ENCODE measurements at regions not wholly inside any gene's neighbourhood (a gene's known extent, or its start where the extent isn't known, plus 50 kb on each side); places are given as distances from the start of the nearest gene placed in this dataset.

DNA sequence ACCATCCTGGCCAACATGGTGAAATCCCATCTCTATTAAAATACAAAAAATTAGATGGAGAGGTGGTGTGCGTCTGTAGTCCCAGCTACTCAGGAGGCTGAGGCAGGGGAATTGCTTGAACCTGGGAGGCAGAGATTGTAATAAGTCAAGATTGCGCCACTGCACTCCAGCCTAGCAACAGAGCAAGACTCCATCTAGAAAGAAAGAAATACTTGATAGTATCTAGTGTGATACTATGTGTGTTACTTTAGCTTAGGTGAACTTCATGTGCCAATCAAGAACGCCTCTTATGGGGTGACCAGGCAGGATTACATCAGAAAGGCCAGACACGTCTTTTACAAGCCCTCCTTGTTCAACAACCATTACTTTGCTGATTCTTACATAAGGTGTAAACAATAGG is 107.1 kb downstream of the TMEM170B start:
- POLR2A ChIA-PET = interaction anchor here (0.7 to 1.9 kb wide), 3 partner anchors 38 to 718 kb away, joined by 3 to 4 read pairs (median 4); partner anchors contain the start of gene EDN1

More for the DNA sequence above, 107.1 kb downstream of the TMEM170B start:
- in situ Hi-C loops (cut with MboI) = no loop called here
- no peaks in the 10 kb centered on the region for H3K36me3 ChIP-seq (ENCODE audit: control insufficient read depth, insufficient read depth, low read length)
- H3K4me1 ChIP-seq (replicated peaks in 1 of 2; ENCODE audit: control insufficient read depth in 2 of 2, insufficient read depth in 2 of 2, low read length in 2 of 2) = no peaks in the 10 kb centered on the region
- H2AFZ ChIP-seq (ENCODE audit: low read depth, low read length) = no peak overlapping the region
- TF ChIP-seq ZNF121 (CRISPR knock-in tag; conservative IDR thresholded peaks at IDR 0.05) (no peak), ZC3H11A (IDR thresholded peaks at IDR 0.05; ENCODE audit: low read depth, low read length) (no peak), E2F4 (CRISPR knock-in tag; IDR thresholded peaks at IDR 0.05; ENCODE audit: low read depth) (no peak)
- TF ChIP-seq, protein P1, sequence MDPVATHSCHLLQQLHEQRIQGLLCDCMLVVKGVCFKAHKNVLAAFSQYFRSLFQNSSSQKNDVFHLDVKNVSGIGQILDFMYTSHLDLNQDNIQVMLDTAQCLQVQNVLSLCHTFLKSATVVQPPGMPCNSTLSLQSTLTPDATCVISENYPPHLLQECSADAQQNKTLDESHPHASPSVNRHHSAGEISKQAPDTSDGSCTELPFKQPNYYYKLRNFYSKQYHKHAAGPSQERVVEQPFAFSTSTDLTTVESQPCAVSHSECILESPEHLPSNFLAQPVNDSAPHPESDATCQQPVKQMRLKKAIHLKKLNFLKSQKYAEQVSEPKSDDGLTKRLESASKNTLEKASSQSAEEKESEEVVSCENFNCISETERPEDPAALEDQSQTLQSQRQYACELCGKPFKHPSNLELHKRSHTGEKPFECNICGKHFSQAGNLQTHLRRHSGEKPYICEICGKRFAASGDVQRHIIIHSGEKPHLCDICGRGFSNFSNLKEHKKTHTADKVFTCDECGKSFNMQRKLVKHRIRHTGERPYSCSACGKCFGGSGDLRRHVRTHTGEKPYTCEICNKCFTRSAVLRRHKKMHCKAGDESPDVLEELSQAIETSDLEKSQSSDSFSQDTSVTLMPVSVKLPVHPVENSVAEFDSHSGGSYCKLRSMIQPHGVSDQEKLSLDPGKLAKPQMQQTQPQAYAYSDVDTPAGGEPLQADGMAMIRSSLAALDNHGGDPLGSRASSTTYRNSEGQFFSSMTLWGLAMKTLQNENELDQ (CRISPR knock-in tag; IDR thresholded peaks at IDR 0.05; ENCODE audit: borderline replicate concordance) = no peak
- DNase-seq (ENCODE audit: extremely low read depth in 1 of 4, low spot score in 3 of 4) (no peak), ATAC-seq (no peak), FAIRE-seq (no peak)
- no TSS peak for BruUV-seq (replicated peaks)
- no peak overlapping the region for H3K9ac ChIP-seq (ENCODE audit: insufficient read depth in 1 of 2, low read depth in 2 of 2, low read length in 2 of 2)
- H3K4me2 ChIP-seq (ENCODE audit: insufficient read depth, low read length) = no peak overlapping the region
- intact Hi-C loops (cut with micrococcal nuclease) = no loop called here
- H3K79me2 ChIP-seq (ENCODE audit: control insufficient read depth, insufficient read depth, low read length) = no peaks in the 10 kb centered on the region
- H3K9me1 ChIP-seq (ENCODE audit: control insufficient read depth, insufficient read depth, low read length) = no peaks in the 10 kb centered on the region
- WGBS (ENCODE audit: insufficient coverage, low coverage, missing lambda C conversion rate) = 1% methylated on average over 4 of the region's 4 CpGs
- H3K9me3 ChIP-seq (replicated peaks; ENCODE audit: control insufficient read depth, insufficient read depth, low read depth, low read length) = no peaks in the 10 kb centered on the region
- CTCF ChIA-PET (ENCODE audit: low intra/inter-chr PET ratio) = no interaction called here
- peaks cover 27 to 44% of the 10 kb centered on the region in 2 experiments for H3K27me3 ChIP-seq (ENCODE audit: control insufficient read depth in 2 of 2, insufficient read depth in 2 of 2, low read length in 2 of 2)
- H4K20me1 ChIP-seq (replicated peaks; ENCODE audit: control insufficient read depth, insufficient read depth, low read length) = no peaks in the 10 kb centered on the region
- no peak overlapping the region for H3K27ac ChIP-seq (ENCODE audit: extremely low read depth, low read depth, low read length)
- H3K4me3 ChIP-seq = no peak overlapping the region

Measured in K562 (cell line).